ENCODE measurements at regions not wholly inside any gene's neighbourhood (a gene's known extent, or its start where the extent isn't known, plus 50 kb on each side); places are given as distances from the start of the nearest gene placed in this dataset.

DNA sequence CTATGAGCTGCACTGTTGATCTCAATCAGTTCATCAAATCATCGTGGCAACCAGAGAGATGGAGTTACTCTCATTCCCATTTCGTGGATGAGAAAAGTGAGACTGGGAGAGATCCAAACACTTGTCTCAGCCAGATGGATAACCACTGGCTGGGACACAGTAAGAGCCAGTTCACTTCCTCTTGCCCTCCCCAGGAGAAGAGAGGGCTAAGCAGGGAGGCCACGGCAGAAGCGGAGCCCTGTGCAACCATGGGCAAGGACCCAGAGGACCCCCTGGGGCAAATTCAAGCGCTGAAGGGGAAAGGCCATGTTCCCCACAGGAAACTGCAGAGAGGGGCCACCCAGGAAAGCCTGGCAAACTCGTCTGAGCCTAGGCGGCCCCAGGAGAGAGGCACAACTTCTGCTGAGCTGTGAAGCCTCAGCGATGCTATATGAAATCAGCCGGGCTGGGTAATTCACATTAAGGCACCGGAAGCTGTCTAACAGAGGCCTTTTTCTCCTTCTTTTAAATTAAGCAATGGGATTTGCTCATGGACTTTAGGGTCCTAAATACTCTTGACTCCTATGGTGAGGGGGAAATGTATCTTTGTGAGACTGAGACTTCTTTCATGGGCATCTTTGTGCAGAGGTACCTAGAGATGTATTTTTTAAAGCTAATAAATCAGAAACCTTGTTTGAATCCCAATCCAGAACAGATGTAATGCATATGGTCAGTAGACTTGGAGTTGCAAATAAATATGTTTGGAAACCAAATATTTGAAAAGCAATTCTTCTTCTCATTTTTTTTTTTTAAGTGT, 137.1 kb upstream of the SMIM23 start:
- no peaks in the 10 kb centered on the region for H3K4me1 Mint-ChIP-seq
- H3K36me3 Mint-ChIP-seq, result no peaks in the 10 kb centered on the region
- H3K27ac Mint-ChIP-seq, result no peak overlapping the region
- peaks cover 32% of the 10 kb centered on the region for H3K27me3 Mint-ChIP-seq
- H3K9me3 Mint-ChIP-seq, result no peaks in the 10 kb centered on the region
- ATAC-seq, result no peak
- no peak overlapping the region for H3K4me3 Mint-ChIP-seq

DNA sequence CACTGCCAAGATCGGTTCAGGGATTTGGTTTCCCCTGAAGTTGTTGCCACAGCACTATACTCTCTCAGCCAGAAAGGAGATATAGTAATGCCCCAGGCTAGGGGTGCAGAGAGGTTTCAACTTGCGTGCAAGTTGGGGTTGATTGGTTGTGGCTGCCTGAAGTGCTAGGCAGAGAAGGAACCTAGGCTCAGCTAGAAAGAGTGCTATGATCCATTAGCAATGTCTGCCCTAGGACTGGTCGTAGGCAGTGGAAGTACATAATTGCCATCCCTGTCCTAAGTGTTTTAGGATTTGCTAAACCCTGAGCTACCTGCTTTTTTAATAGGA, 136.6 kb upstream of the SMIM23 start:
- Mint-ChIP-seq H3K4me1 (no peaks in the 10 kb centered on the region), H3K9me3 (no peaks in the 10 kb centered on the region), H3K27ac (no peak overlapping the region), H3K27me3 (peaks cover 26% of the 10 kb centered on the region), H3K4me3 (no peak overlapping the region), H3K36me3 (no peaks in the 10 kb centered on the region)
- ATAC-seq, result no peak

DNA sequence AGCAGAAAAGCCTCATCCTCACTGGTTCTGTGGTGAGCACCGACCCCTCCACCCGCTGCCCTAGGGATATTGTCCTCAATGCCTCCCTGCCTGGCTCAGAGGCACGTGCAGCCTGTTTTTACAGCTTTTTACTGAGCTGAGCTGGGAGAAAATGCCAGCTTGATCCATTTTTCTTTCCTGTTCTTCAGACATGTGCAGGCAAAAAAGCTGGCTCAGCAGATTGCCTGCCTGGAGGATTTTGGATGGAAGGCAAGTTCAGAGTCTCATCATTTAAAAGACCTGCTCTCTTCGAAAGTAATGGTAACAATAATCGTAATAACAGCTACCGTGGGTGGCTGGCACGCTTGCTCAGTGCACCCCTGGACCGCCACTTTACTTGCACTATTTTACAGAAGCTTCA, 135.0 kb upstream of the SMIM23 start:
- Mint-ChIP-seq H3K4me1 (no peaks in the 10 kb centered on the region), H3K36me3 (no peaks in the 10 kb centered on the region), H3K27ac (no peak overlapping the region), H3K9me3 (no peaks in the 10 kb centered on the region), H3K4me3 (no peak overlapping the region), H3K27me3 (peaks cover 28% of the 10 kb centered on the region)
- no peak for ATAC-seq

DNA sequence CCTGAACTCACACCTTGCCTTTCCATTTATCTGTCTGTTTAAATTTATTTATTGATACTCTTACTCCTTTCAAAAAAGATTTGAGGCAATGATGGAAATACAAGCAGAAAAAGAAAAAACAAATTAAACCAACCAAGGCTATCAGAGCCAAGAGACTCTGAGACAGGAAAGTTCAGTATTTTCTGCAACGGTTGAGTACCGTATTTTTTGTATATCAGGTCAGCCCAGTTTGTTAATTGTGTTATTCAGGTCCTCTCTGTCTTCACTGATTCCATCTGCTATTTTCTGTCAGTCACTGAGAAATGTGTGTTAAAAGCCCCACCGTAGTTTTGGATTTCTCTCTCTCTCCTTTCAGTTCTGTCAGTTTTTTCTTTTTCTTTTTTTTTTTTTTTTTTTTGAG, 134.5 kb upstream of the SMIM23 start:
- no peak for ATAC-seq
- Mint-ChIP-seq H3K9me3 (no peaks in the 10 kb centered on the region), H3K27me3 (peaks cover 22% of the 10 kb centered on the region), H3K4me1 (no peaks in the 10 kb centered on the region), H3K27ac (no peak overlapping the region), H3K4me3 (no peak overlapping the region), H3K36me3 (no peaks in the 10 kb centered on the region)

DNA sequence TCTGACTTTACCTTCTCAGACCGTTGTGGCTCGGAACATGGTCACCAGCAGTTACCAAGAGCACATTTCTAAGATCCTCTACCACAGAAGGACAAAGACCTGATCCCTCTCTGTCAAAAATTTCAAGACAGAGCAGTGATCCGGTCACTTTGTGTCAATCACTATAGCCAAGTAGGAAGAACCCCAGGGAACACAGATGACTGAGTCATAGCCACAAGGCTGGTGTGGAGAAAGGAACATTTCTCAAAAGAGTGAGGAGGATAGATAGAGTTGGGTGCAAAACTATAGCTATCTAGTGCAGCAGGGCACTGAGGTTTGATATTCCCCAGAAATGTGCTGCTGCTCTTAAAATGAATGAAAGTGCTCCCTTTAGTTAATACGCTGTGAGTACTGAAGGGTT, 130.7 kb upstream of the SMIM23 start:
- Mint-ChIP-seq H3K4me1 (no peaks in the 10 kb centered on the region), H3K9me3 (no peaks in the 10 kb centered on the region), H3K27ac (no peak overlapping the region), H3K27me3 (peaks cover 10% of the 10 kb centered on the region), H3K4me3 (no peak overlapping the region), H3K36me3 (no peaks in the 10 kb centered on the region)
- ATAC-seq, result no peak

DNA sequence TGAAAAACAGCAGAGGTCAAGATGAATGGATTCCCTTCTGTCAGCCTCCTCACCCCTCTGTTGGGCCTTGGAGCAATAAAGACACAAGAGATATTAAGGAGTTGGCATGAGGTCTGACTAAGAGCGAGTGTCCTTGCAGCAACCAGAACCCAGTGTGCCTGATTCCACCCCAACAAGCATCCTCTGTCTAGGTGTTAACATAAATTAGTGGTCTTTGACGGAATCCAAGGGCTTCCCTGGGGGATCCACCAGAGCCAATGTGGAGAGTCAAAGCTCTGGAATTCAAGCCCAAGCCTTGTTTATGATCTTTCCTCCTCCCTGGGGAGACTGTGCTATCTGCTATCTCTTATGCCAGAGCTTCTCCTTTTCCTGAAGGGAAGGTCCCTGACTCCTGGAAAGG, 128.1 kb upstream of the SMIM23 start:
- H3K27ac Mint-ChIP-seq, result no peak overlapping the region
- no peaks in the 10 kb centered on the region for H3K4me1 Mint-ChIP-seq
- H3K4me3 Mint-ChIP-seq, result no peak overlapping the region
- H3K9me3 Mint-ChIP-seq, result no peaks in the 10 kb centered on the region
- no peaks in the 10 kb centered on the region for H3K36me3 Mint-ChIP-seq
- ATAC-seq, result no peak
- H3K27me3 Mint-ChIP-seq, result peaks cover 10% of the 10 kb centered on the region

DNA sequence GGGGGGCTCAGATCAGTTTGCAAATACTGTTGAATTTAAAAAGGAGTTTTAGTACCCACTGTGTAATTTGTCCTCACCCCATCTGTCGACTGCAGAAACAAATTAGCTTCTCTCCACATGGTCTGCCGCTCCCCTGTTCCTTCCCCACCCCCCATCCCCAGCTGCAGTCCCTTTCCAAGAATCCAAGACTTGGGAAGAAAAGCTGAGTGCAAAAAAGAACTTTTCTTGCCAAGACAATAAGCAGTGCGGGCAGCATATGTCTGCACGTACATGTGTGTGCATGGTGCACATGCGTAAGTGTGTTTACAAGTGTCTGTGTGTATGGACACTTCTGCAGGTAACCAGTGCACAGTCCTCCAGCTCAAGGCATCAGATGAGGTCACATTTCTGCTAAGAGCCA, 125.7 kb upstream of the SMIM23 start:
- H3K36me3 Mint-ChIP-seq, result no peaks in the 10 kb centered on the region
- ATAC-seq, result no peak
- no peak overlapping the region for H3K4me3 Mint-ChIP-seq
- H3K4me1 Mint-ChIP-seq, result no peaks in the 10 kb centered on the region
- peaks cover 6% of the 10 kb centered on the region for H3K9me3 Mint-ChIP-seq
- H3K27me3 Mint-ChIP-seq, result peaks cover 17% of the 10 kb centered on the region
- H3K27ac Mint-ChIP-seq, result no peak overlapping the region

DNA sequence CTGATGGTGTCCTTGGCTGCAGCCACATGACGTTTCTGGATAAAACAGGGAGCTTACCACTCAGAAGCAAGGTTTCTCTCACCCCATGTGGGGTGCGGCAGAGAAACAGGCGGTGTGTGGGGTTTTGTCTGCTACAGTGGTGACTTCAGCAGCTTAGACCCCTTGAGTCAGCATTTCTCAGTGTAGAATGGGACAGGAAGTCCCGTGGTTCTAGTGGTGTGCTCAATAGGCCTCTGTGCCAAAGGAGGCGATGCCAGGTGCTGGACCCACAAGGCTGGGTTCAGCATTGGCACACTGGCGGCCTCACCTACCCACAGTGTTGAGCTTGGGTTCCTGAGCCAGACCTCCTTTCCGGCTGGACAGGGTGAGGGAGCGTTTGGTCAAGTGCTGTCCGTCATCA, 125.2 kb upstream of the SMIM23 start:
- H3K36me3 Mint-ChIP-seq, result no peaks in the 10 kb centered on the region
- peaks cover 12% of the 10 kb centered on the region for H3K27me3 Mint-ChIP-seq
- H3K4me3 Mint-ChIP-seq, result no peak overlapping the region
- ATAC-seq, result no peak
- H3K9me3 Mint-ChIP-seq, result peaks cover 6% of the 10 kb centered on the region
- no peaks in the 10 kb centered on the region for H3K4me1 Mint-ChIP-seq
- H3K27ac Mint-ChIP-seq, result no peak overlapping the region

DNA sequence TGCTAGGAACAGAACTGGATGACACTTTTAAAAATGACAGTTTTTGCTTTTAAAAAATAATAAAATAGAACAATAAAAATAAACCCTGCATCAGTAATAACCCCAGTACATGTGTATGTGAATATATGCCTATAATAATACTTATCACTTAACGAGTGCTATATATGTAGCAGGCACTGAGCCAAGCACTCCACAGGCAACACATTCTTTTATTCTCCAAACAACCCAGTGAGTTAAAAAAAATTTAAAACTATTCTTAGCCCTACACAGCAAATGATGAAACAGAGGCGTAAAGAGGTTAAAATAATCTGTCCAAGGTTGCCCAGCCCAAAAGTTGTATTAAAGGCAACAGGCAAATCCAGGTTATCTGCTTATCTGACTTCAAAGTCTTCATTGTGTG, 124.5 kb upstream of the SMIM23 start:
- no peak overlapping the region for H3K4me3 Mint-ChIP-seq
- H3K36me3 Mint-ChIP-seq, result no peaks in the 10 kb centered on the region
- no peak for ATAC-seq
- peaks cover 15% of the 10 kb centered on the region for H3K27me3 Mint-ChIP-seq
- H3K9me3 Mint-ChIP-seq, result peaks cover 6% of the 10 kb centered on the region
- no peaks in the 10 kb centered on the region for H3K4me1 Mint-ChIP-seq
- no peak overlapping the region for H3K27ac Mint-ChIP-seq

DNA sequence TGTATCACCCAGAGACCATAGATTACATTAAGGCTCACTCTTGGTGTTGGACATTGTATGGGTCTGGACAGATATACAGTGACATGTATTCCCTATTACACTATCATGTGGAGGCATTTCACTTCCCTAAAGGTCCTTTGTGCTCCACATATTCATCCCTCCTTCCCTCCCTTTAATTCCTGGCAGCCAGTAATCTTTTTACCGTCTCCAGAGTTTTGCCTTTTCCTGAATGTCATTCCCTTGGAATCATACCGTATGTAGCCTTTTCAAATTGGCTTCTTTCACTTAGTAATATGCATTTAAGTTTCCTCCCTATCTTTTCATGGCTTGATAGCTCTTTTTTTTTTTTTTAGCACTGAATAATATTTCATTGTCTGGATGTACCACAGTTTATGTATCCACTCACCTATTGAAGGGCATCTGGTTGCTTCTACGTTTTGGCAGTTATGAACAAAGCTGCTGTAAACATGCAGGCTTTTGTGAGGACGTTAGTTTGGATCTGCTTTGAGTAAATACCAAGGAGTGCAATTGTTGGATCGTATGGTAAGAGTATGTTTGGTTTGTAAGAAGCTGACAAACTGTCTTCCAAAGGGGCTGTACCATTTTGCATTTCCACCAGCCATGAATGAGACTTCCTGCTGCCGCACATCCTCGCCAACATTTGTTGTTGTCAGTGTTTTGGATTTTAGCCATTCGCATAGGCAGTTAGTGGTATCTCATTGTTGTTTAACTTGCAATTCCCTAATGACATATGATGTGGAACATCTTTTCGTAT, 122.1 kb upstream of the SMIM23 start:
- H3K9me3 Mint-ChIP-seq, result peaks cover 6% of the 10 kb centered on the region
- no peaks in the 10 kb centered on the region for H3K4me1 Mint-ChIP-seq
- H3K27ac Mint-ChIP-seq, result no peak overlapping the region
- H3K4me3 Mint-ChIP-seq, result no peak overlapping the region
- no peak for ATAC-seq
- H3K36me3 Mint-ChIP-seq, result no peaks in the 10 kb centered on the region
- H3K27me3 Mint-ChIP-seq, result peaks cover 34% of the 10 kb centered on the region

DNA sequence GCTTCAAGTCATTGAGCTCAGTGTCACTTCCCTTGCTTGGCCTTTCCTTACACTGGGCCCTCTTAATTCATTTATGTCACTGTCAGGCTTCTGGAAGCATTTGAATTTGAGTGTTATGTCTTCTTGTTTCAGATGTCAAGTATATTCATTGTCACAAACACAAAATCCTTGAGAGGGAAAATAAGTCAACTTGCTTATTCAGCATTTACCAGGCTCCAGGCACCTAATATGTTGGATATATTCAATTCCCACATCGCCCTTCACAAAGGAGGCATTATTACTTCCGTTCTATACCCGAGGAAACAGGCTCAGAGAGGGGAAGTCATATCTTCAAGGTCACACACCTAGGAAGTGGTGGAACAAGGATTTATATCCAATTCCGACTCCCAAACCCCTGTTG, 121.1 kb upstream of the SMIM23 start:
- H3K9me3 Mint-ChIP-seq, result peaks cover 6% of the 10 kb centered on the region
- no peak for ATAC-seq
- H3K4me1 Mint-ChIP-seq, result no peaks in the 10 kb centered on the region
- no peak overlapping the region for H3K27ac Mint-ChIP-seq
- H3K27me3 Mint-ChIP-seq, result peaks cover 34% of the 10 kb centered on the region
- H3K36me3 Mint-ChIP-seq, result no peaks in the 10 kb centered on the region
- no peak overlapping the region for H3K4me3 Mint-ChIP-seq

DNA sequence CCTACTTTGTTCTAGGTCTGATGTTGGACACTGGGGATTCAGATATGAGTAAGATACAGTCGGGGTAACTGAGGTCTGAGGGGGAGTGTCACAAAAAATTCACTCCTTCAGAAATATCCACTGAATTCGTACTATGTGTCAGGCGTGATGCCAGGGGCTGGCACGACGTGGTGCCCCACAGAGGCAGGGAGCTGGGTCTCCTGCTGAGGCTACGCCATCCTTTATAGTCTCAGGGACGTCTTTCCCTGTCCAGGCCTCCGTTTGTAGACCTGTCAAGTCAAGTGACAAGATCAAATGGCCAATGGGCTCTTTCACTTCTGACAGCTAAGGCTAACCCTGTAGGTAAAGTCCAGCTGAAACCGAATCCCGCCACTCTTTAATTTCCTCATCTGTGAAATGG, 118.8 kb upstream of the SMIM23 start:
- no peak overlapping the region for H3K27ac Mint-ChIP-seq
- peaks cover 6% of the 10 kb centered on the region for H3K9me3 Mint-ChIP-seq
- ATAC-seq, result no peak
- no peaks in the 10 kb centered on the region for H3K4me1 Mint-ChIP-seq
- H3K27me3 Mint-ChIP-seq, result peaks cover 34% of the 10 kb centered on the region
- no peaks in the 10 kb centered on the region for H3K36me3 Mint-ChIP-seq
- H3K4me3 Mint-ChIP-seq, result no peak overlapping the region

DNA sequence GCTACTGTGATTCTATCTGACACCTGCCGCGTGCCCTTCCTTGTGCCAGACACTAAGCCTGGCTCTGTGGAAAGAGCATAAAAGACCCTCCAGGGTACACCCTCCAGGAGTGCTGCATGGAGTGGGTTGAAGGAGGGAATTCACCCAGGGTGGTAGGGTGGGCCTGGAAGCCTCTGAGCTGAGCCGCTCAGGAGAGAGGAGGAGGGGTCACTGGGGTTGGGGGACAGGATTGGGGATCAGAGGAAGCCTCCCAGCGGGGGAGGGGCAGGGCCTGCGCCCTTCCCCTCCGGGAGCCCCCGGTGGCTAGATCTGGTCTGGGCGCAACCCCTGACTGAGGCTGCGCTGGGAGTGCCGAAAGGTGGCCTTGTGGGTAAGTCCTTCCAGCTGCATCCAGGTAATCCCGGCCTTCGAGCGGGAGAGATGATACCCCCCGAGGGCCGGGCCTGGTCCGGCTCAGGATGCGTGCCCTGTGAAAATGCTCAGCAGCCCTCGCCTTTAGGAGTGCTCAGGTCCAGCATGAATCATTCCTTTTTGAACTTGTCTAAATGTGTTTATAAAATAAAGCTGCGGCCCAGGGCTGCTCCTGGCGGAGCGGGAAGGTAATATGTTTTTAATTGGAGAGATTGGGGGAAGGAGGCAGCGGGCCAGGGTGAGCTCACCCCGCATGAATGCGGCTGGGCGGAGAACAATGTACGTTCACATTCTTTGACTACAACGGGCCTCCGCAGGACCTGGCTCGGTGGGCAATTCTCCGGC, 118.1 kb upstream of the SMIM23 start:
- peaks cover 6% of the 10 kb centered on the region for H3K9me3 Mint-ChIP-seq
- H3K4me3 Mint-ChIP-seq, result no peak overlapping the region
- H3K4me1 Mint-ChIP-seq, result no peaks in the 10 kb centered on the region
- H3K36me3 Mint-ChIP-seq, result no peaks in the 10 kb centered on the region
- H3K27ac Mint-ChIP-seq, result no peak overlapping the region
- no peak for ATAC-seq
- peaks cover 34% of the 10 kb centered on the region for H3K27me3 Mint-ChIP-seq

DNA sequence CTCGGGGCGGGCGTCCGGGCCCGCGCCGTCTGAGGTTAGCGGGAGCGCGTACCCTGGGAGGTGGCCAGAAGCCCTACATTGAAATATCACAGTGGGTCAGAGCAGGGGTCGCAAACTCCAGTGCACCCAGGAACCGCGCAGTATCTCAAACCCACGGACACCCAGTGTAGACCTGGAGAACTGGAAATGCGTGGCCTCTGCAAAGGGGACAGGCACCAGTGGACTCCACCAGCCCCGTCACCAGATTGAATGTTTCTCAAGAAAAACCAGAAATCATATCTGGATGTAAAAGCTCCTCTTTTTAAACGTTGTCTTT, 117.6 kb upstream of the SMIM23 start:
- ATAC-seq, result no peak
- Mint-ChIP-seq H3K4me1 (no peaks in the 10 kb centered on the region), H3K9me3 (peaks cover 6% of the 10 kb centered on the region), H3K27ac (no peak overlapping the region), H3K27me3 (peaks cover 34% of the 10 kb centered on the region), H3K36me3 (no peaks in the 10 kb centered on the region), H3K4me3 (no peak overlapping the region)

DNA sequence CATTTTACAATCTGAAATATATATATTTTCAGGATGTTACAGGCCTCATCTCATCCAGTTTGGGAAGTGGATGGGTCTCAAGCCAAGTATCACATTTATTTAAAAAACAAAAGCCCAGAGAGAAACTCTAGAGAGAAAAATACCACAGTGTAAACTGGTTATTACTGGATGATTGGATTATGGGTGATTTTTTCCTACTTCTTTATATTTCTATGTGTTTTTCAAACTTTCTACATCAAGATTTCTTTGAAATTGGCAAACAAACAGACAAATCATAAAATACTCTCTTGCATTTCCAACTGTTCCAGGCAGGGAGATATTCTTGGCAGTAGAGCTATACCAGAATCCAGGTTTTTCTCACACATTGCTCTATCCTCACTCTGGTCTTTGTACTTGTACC, 116.0 kb upstream of the SMIM23 start:
- H3K27ac Mint-ChIP-seq, result no peak overlapping the region
- H3K4me3 Mint-ChIP-seq, result no peak overlapping the region
- no peaks in the 10 kb centered on the region for H3K4me1 Mint-ChIP-seq
- peaks cover 22% of the 10 kb centered on the region for H3K27me3 Mint-ChIP-seq
- H3K9me3 Mint-ChIP-seq, result peaks cover 3% of the 10 kb centered on the region
- no peak for ATAC-seq
- no peaks in the 10 kb centered on the region for H3K36me3 Mint-ChIP-seq

DNA sequence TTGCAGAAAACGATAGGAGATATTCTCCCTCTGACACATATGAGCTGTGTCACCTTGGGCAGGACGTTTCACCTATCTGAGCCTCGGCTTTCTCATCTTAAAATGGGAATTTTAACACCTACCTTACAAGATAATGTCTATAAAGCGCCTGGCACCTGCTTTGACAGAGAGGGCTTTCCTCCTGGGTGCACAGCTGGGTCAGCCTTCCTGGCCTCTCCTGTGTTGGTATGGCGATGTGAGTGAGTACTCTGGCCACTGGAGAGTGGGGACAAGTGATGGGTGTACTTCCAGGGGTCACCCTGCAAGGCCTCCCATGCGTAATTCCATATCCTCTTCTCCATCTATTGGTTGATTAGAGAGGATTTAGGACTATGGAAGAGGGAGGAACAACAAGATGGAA, 113.1 kb upstream of the SMIM23 start:
- Mint-ChIP-seq H3K4me1 (no peaks in the 10 kb centered on the region), H3K9me3 (peaks cover 3% of the 10 kb centered on the region), H3K36me3 (no peaks in the 10 kb centered on the region), H3K27ac (no peak overlapping the region), H3K27me3 (peaks cover 15% of the 10 kb centered on the region), H3K4me3 (no peak overlapping the region)
- no peak for ATAC-seq
